ENCODE measurements at regions not wholly inside any gene's neighbourhood (a gene's known extent, or its start where the extent isn't known, plus 50 kb on each side); places are given as distances from the start of the nearest gene placed in this dataset.
"Not testable (repeated sequence)": the region's sequence is repeated elsewhere in the genome, so short reads cannot be mapped to it uniquely, and the experiment has no call there.

DNA sequence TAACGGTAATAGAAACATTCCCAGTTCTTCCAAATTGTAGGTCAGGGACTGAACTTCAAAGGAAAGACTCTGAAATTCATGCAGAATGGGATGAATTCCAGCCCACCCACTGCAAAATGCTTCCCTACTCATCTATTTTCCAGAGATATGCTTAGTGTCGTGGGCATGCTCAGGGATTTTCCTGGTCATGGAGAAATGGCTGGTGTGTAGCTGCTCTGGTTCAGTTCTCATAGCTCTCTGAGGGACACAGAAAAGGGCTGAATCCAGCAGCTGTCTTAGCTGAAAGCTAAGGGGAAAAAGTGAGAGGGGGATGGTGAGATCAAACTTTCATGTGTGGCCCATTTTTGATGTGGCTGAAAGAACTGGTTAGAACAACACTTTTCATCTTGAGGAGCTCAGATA lies 72.9 kb upstream of the KRAS start:
- CTCF ChIA-PET = interaction anchor here (1.5 to 5.2 kb wide), 3 partner anchors 9 to 82 kb away, joined by 5 to 18 read pairs (median 7); no protein-coding TSS in a partner anchor
- no peak overlapping the region for H3K4me3 Mint-ChIP-seq
- H3K9me3 Mint-ChIP-seq = no peaks in the 10 kb centered on the region
- no peaks in the 10 kb centered on the region for H3K27me3 Mint-ChIP-seq (ENCODE audit: low read depth)
- intact Hi-C loops (cut with micrococcal nuclease) = loop anchor here (2.0 to 5.0 kb wide), 3 partner anchors 325 to 1424 kb away; no protein-coding TSS in a partner anchor
- DNase-seq = peak; percentile 20
- H3K4me1 Mint-ChIP-seq (ENCODE audit: low read depth) = peaks cover 58% of the 10 kb centered on the region
- peak overlapping the region; percentile 16 for H3K27ac Mint-ChIP-seq
- no peaks in the 10 kb centered on the region for H3K36me3 Mint-ChIP-seq (ENCODE audit: low read depth)

DNA sequence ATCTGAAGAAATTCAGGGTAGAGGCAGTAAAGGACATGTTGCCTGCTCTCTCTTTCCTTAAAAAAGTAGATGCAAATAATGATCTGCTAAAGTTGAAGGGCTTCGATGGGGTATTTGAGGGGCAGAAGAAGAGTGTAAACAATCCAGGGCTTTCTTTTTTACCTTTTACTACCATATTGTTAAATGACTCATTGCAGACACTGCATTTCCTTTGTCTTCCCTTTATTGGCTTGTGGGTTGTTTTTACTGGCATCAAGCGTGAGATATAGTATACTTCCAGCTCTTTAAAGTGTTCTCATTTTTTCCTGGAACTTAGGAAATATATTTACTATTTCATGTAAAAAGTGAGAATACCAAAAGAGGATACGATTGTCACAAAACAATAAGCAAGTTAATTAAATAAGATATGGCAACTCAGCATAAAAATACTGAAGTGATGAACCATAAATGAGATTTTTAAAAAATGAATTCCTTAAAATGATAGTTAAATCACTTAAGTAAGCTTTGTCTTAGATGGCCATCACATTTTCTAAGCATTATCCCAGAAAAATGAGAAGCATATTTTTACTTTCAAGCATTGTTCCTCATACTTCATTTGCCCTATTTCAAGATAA lies 72.3 kb upstream of the KRAS start:
- Mint-ChIP-seq H3K27me3 (ENCODE audit: low read depth) (no peaks in the 10 kb centered on the region), H3K4me3 (peak overlapping the region; percentile 45), H3K9me3 (no peaks in the 10 kb centered on the region), H3K36me3 (ENCODE audit: low read depth) (no peaks in the 10 kb centered on the region), H3K27ac (peak overlapping the region; percentile 67), H3K4me1 (ENCODE audit: low read depth) (peaks cover 56% of the 10 kb centered on the region)
- DNase-seq = no peak
- CTCF ChIA-PET = interaction anchor here (1.5 to 5.2 kb wide), 3 partner anchors 10 to 82 kb away, joined by 5 to 18 read pairs (median 7); no protein-coding TSS in a partner anchor
- intact Hi-C loops (cut with micrococcal nuclease) = loop anchor here (2.0 to 5.0 kb wide), 3 partner anchors 324 to 1424 kb away; no protein-coding TSS in a partner anchor

DNA sequence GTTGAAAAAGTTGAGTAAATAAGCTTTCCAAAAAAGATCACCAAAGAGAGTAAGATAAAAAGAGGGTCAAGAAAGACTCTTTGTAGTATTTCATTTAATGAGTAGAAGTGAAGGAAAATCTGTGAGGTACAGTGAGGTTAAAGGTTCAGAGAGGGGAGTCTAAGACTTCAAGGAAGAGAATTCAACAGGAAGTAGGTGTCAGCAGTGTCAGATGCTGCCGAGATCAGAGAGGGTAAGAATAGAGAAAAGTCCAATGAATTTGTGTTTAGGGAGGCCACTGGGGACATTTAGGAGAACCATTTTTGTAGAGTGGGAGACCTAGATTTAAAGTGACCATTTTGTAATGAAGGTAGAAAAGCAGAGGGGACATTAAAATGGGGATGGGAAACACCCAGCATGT lies 71.6 kb upstream of the KRAS start:
- Mint-ChIP-seq H3K4me3 (peak overlapping the region; percentile 45), H3K27me3 (ENCODE audit: low read depth) (no peaks in the 10 kb centered on the region), H3K9me3 (no peaks in the 10 kb centered on the region), H3K4me1 (ENCODE audit: low read depth) (peaks cover 54% of the 10 kb centered on the region), H3K27ac (peak overlapping the region; percentile 67), H3K36me3 (ENCODE audit: low read depth) (no peaks in the 10 kb centered on the region)
- intact Hi-C loops (cut with micrococcal nuclease) = loop anchor here (2.0 to 5.0 kb wide), 3 partner anchors 324 to 1425 kb away; no protein-coding TSS in a partner anchor
- CTCF ChIA-PET = interaction anchor here (1.3 to 5.2 kb wide), 2 partner anchors 13 to 53 kb away, joined by 3 to 18 read pairs; no protein-coding TSS in a partner anchor
- no peak for DNase-seq

GRCh38 chr12:25321772-25322171 lies 71.0 kb upstream of the KRAS start:
- Mint-ChIP-seq H3K4me3 (no peak overlapping the region), H3K4me1 (ENCODE audit: low read depth) (peaks cover 54% of the 10 kb centered on the region), H3K27me3 (ENCODE audit: low read depth) (no peaks in the 10 kb centered on the region), H3K36me3 (ENCODE audit: low read depth) (no peaks in the 10 kb centered on the region), H3K27ac (no peak overlapping the region), H3K9me3 (no peaks in the 10 kb centered on the region)
- CTCF ChIA-PET = interaction anchor here (1.2 to 5.2 kb wide), 3 partner anchors 13 to 61 kb away, joined by 3 to 18 read pairs (median 5); no protein-coding TSS in a partner anchor
- no peak for DNase-seq
- intact Hi-C loops (cut with micrococcal nuclease) = loop anchor here (2.0 to 5.0 kb wide), 8 partner anchors 81 to 1426 kb away; partner anchors contain the start of genes DNAI7 and ETFRF1

- Mint-ChIP-seq H3K27me3 (ENCODE audit: low read depth) (no peaks in the 10 kb centered on the region), H3K36me3 (ENCODE audit: low read depth) (no peaks in the 10 kb centered on the region), H3K27ac (peak overlapping the region; percentile 87), H3K4me1 (ENCODE audit: low read depth) (peaks cover 54% of the 10 kb centered on the region), H3K9me3 (no peaks in the 10 kb centered on the region), H3K4me3 (peak overlapping the region; percentile 33)
- intact Hi-C loops (cut with micrococcal nuclease) = loop anchor here (1.0 to 5.0 kb wide), 15 partner anchors 13 to 1427 kb away; partner anchors contain the start of genes DNAI7 and ETFRF1
- peak; percentile 51 for DNase-seq
- CTCF ChIA-PET = interaction anchor here (0.7 to 5.2 kb wide), 5 partner anchors 9 to 63 kb away, joined by 3 to 18 read pairs (median 5); no protein-coding TSS in a partner anchor
Measured at GRCh38 chr12:25320123-25321006, 69.6 kb upstream of the KRAS start.

- CTCF ChIA-PET = interaction anchor here (1.5 to 5.2 kb wide), 3 partner anchors 10 to 15 kb away, joined by 3 to 18 read pairs (median 9); no protein-coding TSS in a partner anchor
- Mint-ChIP-seq H3K27me3 (ENCODE audit: low read depth) (no peaks in the 10 kb centered on the region), H3K4me1 (ENCODE audit: low read depth) (peaks cover 54% of the 10 kb centered on the region), H3K4me3 (no peak overlapping the region), H3K27ac (peak overlapping the region; percentile 87), H3K36me3 (ENCODE audit: low read depth) (no peaks in the 10 kb centered on the region), H3K9me3 (no peaks in the 10 kb centered on the region)
- no peak for DNase-seq
- intact Hi-C loops (cut with micrococcal nuclease) = loop anchor here (2.0 kb wide), 1 partner anchor 21 kb away; no protein-coding TSS in a partner anchor
Measured at GRCh38 chr12:25319233-25319984, 68.7 kb upstream of the KRAS start.

- no peaks in the 10 kb centered on the region for H3K36me3 Mint-ChIP-seq (ENCODE audit: low read depth)
- no peak for DNase-seq
- CTCF ChIA-PET = interaction anchor here (0.8 kb wide), 1 partner anchor 20 kb away, joined by 6 read pairs; no protein-coding TSS in a partner anchor
- no peak overlapping the region for H3K4me3 Mint-ChIP-seq
- intact Hi-C loops (cut with micrococcal nuclease) = no loop called here
- H3K27ac Mint-ChIP-seq = no peak overlapping the region
- no peaks in the 10 kb centered on the region for H3K27me3 Mint-ChIP-seq (ENCODE audit: low read depth)
- H3K4me1 Mint-ChIP-seq (ENCODE audit: low read depth) = peaks cover 37% of the 10 kb centered on the region
- no peaks in the 10 kb centered on the region for H3K9me3 Mint-ChIP-seq
Measured at GRCh38 chr12:25317553-25317952, 66.8 kb upstream of the KRAS start.

- no peak overlapping the region for H3K4me3 Mint-ChIP-seq
- CTCF ChIA-PET = no interaction called here
- H3K36me3 Mint-ChIP-seq (ENCODE audit: low read depth) = no peaks in the 10 kb centered on the region
- no peaks in the 10 kb centered on the region for H3K27me3 Mint-ChIP-seq (ENCODE audit: low read depth)
- H3K27ac Mint-ChIP-seq = no peak overlapping the region
- DNase-seq = no peak
- intact Hi-C loops (cut with micrococcal nuclease) = no loop called here
- H3K9me3 Mint-ChIP-seq = no peaks in the 10 kb centered on the region
- peaks cover 15% of the 10 kb centered on the region for H3K4me1 Mint-ChIP-seq (ENCODE audit: low read depth)
Measured at GRCh38 chr12:25315388-25315787, 64.7 kb upstream of the KRAS start.

- intact Hi-C loops (cut with micrococcal nuclease) = loop anchor here (5.0 kb wide), 1 partner anchor 634 kb away; no protein-coding TSS in a partner anchor
- DNase-seq; H3K36me3 Mint-ChIP-seq (ENCODE audit: low read depth); H3K9me3 Mint-ChIP-seq; H3K4me1 Mint-ChIP-seq (ENCODE audit: low read depth); CTCF ChIA-PET; H3K4me3 Mint-ChIP-seq; H3K27me3 Mint-ChIP-seq (ENCODE audit: low read depth); H3K27ac Mint-ChIP-seq: not testable (repeated sequence)
Measured at GRCh38 chr12:25313266-25313990, 62.7 kb upstream of the KRAS start.

- no peak overlapping the region for H3K27ac Mint-ChIP-seq
- H3K4me1 Mint-ChIP-seq (ENCODE audit: low read depth) = no peaks in the 10 kb centered on the region
- no peaks in the 10 kb centered on the region for H3K36me3 Mint-ChIP-seq (ENCODE audit: low read depth)
- no peak for DNase-seq
- intact Hi-C loops (cut with micrococcal nuclease) = loop anchor here (5.0 kb wide), 1 partner anchor 636 kb away; no protein-coding TSS in a partner anchor
- no peak overlapping the region for H3K4me3 Mint-ChIP-seq
- CTCF ChIA-PET = interaction anchor here (0.6 kb wide), 1 partner anchor 358 kb away, joined by 4 read pairs; no protein-coding TSS in a partner anchor
- no peaks in the 10 kb centered on the region for H3K9me3 Mint-ChIP-seq
- no peaks in the 10 kb centered on the region for H3K27me3 Mint-ChIP-seq (ENCODE audit: low read depth)
Measured at GRCh38 chr12:25311506-25311905, 60.8 kb upstream of the KRAS start.

GRCh38 chr12:25310071-25310470 lies 59.3 kb upstream of the KRAS start:
- not testable (repeated sequence) for H3K27ac Mint-ChIP-seq; H3K27me3 Mint-ChIP-seq (ENCODE audit: low read depth); H3K4me3 Mint-ChIP-seq; H3K4me1 Mint-ChIP-seq (ENCODE audit: low read depth); H3K36me3 Mint-ChIP-seq (ENCODE audit: low read depth); H3K9me3 Mint-ChIP-seq; DNase-seq
- intact Hi-C loops (cut with micrococcal nuclease) = loop anchor here (5.0 kb wide), 1 partner anchor 637 kb away; no protein-coding TSS in a partner anchor
- CTCF ChIA-PET = interaction anchor here (0.6 kb wide), 1 partner anchor 125 kb away, joined by 4 read pairs; no protein-coding TSS in a partner anchor
